ENCODE measurements at regions not wholly inside any gene's neighbourhood (a gene's known extent, or its start where the extent isn't known, plus 50 kb on each side); places are given as distances from the start of the nearest gene placed in this dataset.
A peak's percentile ranks its signal among the peaks of the same experiment; 100 is the strongest.

GRCh38 chr1:208909011-208909984 is 665.1 kb upstream of the PLXNA2 start:
- H3K36me3 ChIP-seq (ENCODE audit: low read depth) = no peaks in the 10 kb centered on the region
- TF ChIP-seq, protein P1, sequence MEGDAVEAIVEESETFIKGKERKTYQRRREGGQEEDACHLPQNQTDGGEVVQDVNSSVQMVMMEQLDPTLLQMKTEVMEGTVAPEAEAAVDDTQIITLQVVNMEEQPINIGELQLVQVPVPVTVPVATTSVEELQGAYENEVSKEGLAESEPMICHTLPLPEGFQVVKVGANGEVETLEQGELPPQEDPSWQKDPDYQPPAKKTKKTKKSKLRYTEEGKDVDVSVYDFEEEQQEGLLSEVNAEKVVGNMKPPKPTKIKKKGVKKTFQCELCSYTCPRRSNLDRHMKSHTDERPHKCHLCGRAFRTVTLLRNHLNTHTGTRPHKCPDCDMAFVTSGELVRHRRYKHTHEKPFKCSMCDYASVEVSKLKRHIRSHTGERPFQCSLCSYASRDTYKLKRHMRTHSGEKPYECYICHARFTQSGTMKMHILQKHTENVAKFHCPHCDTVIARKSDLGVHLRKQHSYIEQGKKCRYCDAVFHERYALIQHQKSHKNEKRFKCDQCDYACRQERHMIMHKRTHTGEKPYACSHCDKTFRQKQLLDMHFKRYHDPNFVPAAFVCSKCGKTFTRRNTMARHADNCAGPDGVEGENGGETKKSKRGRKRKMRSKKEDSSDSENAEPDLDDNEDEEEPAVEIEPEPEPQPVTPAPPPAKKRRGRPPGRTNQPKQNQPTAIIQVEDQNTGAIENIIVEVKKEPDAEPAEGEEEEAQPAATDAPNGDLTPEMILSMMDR (IDR thresholded peaks at IDR 0.05; ENCODE audit: poor library complexity, severe bottlenecking) = no peak

GRCh38 chr1:208910161-208910560 is 666.0 kb upstream of the PLXNA2 start:
- DNase-seq (ENCODE audit: low spot score) = no peak
- Histone ChIP-seq H3K9me3 (ENCODE audit: severe bottlenecking) (no peaks in the 10 kb centered on the region), H3K36me3 (ENCODE audit: low read depth) (no peaks in the 10 kb centered on the region), H3K4me3 (ENCODE audit: severe bottlenecking) (no peak overlapping the region), H3K4me1 (ENCODE audit: insufficient read depth, poor library complexity, severe bottlenecking) (no peaks in the 10 kb centered on the region), H3K27ac (ENCODE audit: poor library complexity, severe bottlenecking) (no peak overlapping the region), H3K27me3 (ENCODE audit: insufficient read depth, poor library complexity, severe bottlenecking) (no peaks in the 10 kb centered on the region)
- TF ChIP-seq, protein P1 (IDR thresholded peaks at IDR 0.05; ENCODE audit: poor library complexity, severe bottlenecking) = no peak
- no peak for ATAC-seq (ENCODE audit: low read depth)

More at GRCh38 chr1:208909011-208909984, 665.1 kb upstream of the PLXNA2 start:
- Histone ChIP-seq H3K9me3 (ENCODE audit: severe bottlenecking) (no peaks in the 10 kb centered on the region), H3K27me3 (ENCODE audit: insufficient read depth, poor library complexity, severe bottlenecking) (no peaks in the 10 kb centered on the region), H3K27ac (ENCODE audit: poor library complexity, severe bottlenecking) (no peak overlapping the region), H3K4me3 (ENCODE audit: severe bottlenecking) (no peak overlapping the region), H3K4me1 (ENCODE audit: insufficient read depth, poor library complexity, severe bottlenecking) (no peaks in the 10 kb centered on the region)
- ATAC-seq (ENCODE audit: low read depth) (no peak), DNase-seq (ENCODE audit: low spot score) (no peak)

- Histone ChIP-seq H3K4me1 (ENCODE audit: insufficient read depth, poor library complexity, severe bottlenecking) (peaks cover 23% of the 10 kb centered on the region), H3K27me3 (ENCODE audit: insufficient read depth, poor library complexity, severe bottlenecking) (no peaks in the 10 kb centered on the region), H3K27ac (ENCODE audit: poor library complexity, severe bottlenecking) (peak overlapping the region; percentile 53), H3K36me3 (ENCODE audit: low read depth) (no peaks in the 10 kb centered on the region), H3K4me3 (ENCODE audit: severe bottlenecking) (no peak overlapping the region), H3K9me3 (ENCODE audit: severe bottlenecking) (no peaks in the 10 kb centered on the region)
- TF ChIP-seq, protein P1 (IDR thresholded peaks at IDR 0.05; ENCODE audit: poor library complexity, severe bottlenecking) = no peak
- DNase-seq (ENCODE audit: low spot score) = no peak
- ATAC-seq (ENCODE audit: low read depth) = no peak
Observed at GRCh38 chr1:208917281-208917680, 666.2 kb upstream of the CAMK1G start.

- TF ChIP-seq, protein P1 (IDR thresholded peaks at IDR 0.05; ENCODE audit: poor library complexity, severe bottlenecking) = no peak
- Histone ChIP-seq H3K27ac (ENCODE audit: poor library complexity, severe bottlenecking) (peak overlapping the region; percentile 53), H3K4me1 (ENCODE audit: insufficient read depth, poor library complexity, severe bottlenecking) (peaks cover 23% of the 10 kb centered on the region), H3K36me3 (ENCODE audit: low read depth) (no peaks in the 10 kb centered on the region), H3K27me3 (ENCODE audit: insufficient read depth, poor library complexity, severe bottlenecking) (no peaks in the 10 kb centered on the region), H3K9me3 (ENCODE audit: severe bottlenecking) (no peaks in the 10 kb centered on the region), H3K4me3 (ENCODE audit: severe bottlenecking) (no peak overlapping the region)
- DNase-seq (ENCODE audit: low spot score) (no peak), ATAC-seq (ENCODE audit: low read depth) (peak; percentile 77)
Observed at GRCh38 chr1:208917723-208918122, 665.8 kb upstream of the CAMK1G start.

GRCh38 chr1:208918160-208918559 is 665.4 kb upstream of the CAMK1G start:
- Histone ChIP-seq H3K36me3 (ENCODE audit: low read depth) (no peaks in the 10 kb centered on the region), H3K27ac (ENCODE audit: poor library complexity, severe bottlenecking) (peak overlapping the region; percentile 53), H3K4me3 (ENCODE audit: severe bottlenecking) (no peak overlapping the region), H3K9me3 (ENCODE audit: severe bottlenecking) (no peaks in the 10 kb centered on the region), H3K4me1 (ENCODE audit: insufficient read depth, poor library complexity, severe bottlenecking) (peaks cover 23% of the 10 kb centered on the region), H3K27me3 (ENCODE audit: insufficient read depth, poor library complexity, severe bottlenecking) (no peaks in the 10 kb centered on the region)
- DNase-seq (ENCODE audit: low spot score) = no peak
- ATAC-seq (ENCODE audit: low read depth) = no peak
- TF ChIP-seq, protein P1 (IDR thresholded peaks at IDR 0.05; ENCODE audit: poor library complexity, severe bottlenecking) = no peak

All from RWPE2 (cell line).